ENCODE measurements at regions not wholly inside any gene's neighbourhood (a gene's known extent, or its start where the extent isn't known, plus 50 kb on each side); places are given as distances from the start of the nearest gene placed in this dataset.
"Not testable (repeated sequence)": the region's sequence is repeated elsewhere in the genome, so short reads cannot be mapped to it uniquely, and the experiment has no call there.

GRCh38 chr9:109641372-109641659 is 138.7 kb upstream of the PALM2AKAP2 start:
- DNase-seq (ENCODE audit: low spot score) = no peak
- intact Hi-C loops (cut with DNase I) = no loop called here
- ATAC-seq = no peak

GRCh38 chr9:109652112-109652511 is 127.9 kb upstream of the PALM2AKAP2 start:
- intact Hi-C loops (cut with DNase I) = no loop called here
- DNase-seq (ENCODE audit: low spot score) (no peak), ATAC-seq (no peak)

- DNase-seq (ENCODE audit: low spot score) (no peak), ATAC-seq (no peak)
- intact Hi-C loops (cut with DNase I) = no loop called here
Measured at GRCh38 chr9:109652971-109653370, 127.0 kb upstream of the PALM2AKAP2 start.

- DNase-seq (ENCODE audit: low spot score) (no peak), ATAC-seq (no peak)
- intact Hi-C loops (cut with DNase I) = no loop called here
Measured at GRCh38 chr9:109653470-109653869, 126.5 kb upstream of the PALM2AKAP2 start.

GRCh38 chr9:109663978-109664377 is 116.0 kb upstream of the PALM2AKAP2 start:
- DNase-seq (ENCODE audit: low spot score); intact Hi-C loops (cut with DNase I); ATAC-seq: not testable (repeated sequence)

- DNase-seq (ENCODE audit: low spot score); ATAC-seq; intact Hi-C loops (cut with DNase I): not testable (repeated sequence)
Measured at GRCh38 chr9:109665736-109666135, 114.3 kb upstream of the PALM2AKAP2 start.

GRCh38 chr9:109681301-109681700 is 98.7 kb upstream of the PALM2AKAP2 start:
- intact Hi-C loops (cut with DNase I) = no loop called here

GRCh38 chr9:109682227-109682626 is 97.8 kb upstream of the PALM2AKAP2 start:
- DNase-seq (ENCODE audit: low spot score) = no peak
- no peak for ATAC-seq
- intact Hi-C loops (cut with DNase I) = no loop called here

More at GRCh38 chr9:109681301-109681700, 98.7 kb upstream of the PALM2AKAP2 start:
- DNase-seq (ENCODE audit: low spot score) = no peak
- ATAC-seq = no peak

- intact Hi-C loops (cut with DNase I) = no loop called here
- DNase-seq (ENCODE audit: low spot score) (no peak), ATAC-seq (no peak)
Measured at GRCh38 chr9:109683521-109683920, 96.5 kb upstream of the PALM2AKAP2 start.

GRCh38 chr9:109689701-109690100 is 90.3 kb upstream of the PALM2AKAP2 start:
- no peak for DNase-seq (ENCODE audit: low spot score)
- intact Hi-C loops (cut with DNase I) = no loop called here
- ATAC-seq = no peak

GRCh38 chr9:109699019-109699418 is 81.0 kb upstream of the PALM2AKAP2 start:
- DNase-seq (ENCODE audit: low spot score) = no peak
- no peak for ATAC-seq
- intact Hi-C loops (cut with DNase I) = no loop called here

- intact Hi-C loops (cut with DNase I) = no loop called here
- DNase-seq (ENCODE audit: low spot score) (no peak), ATAC-seq (no peak)
Measured at GRCh38 chr9:109704546-109704945, 75.5 kb upstream of the PALM2AKAP2 start.

GRCh38 chr9:109705515-109705914 is 74.5 kb upstream of the PALM2AKAP2 start:
- intact Hi-C loops (cut with DNase I) = no loop called here
- ATAC-seq (no peak), DNase-seq (ENCODE audit: low spot score) (no peak)

- DNase-seq (ENCODE audit: low spot score) (no peak), ATAC-seq (no peak)
- intact Hi-C loops (cut with DNase I) = no loop called here
Measured at GRCh38 chr9:109707355-109707754, 72.6 kb upstream of the PALM2AKAP2 start.

GRCh38 chr9:109708451-109708945 is 71.5 kb upstream of the PALM2AKAP2 start:
- intact Hi-C loops (cut with DNase I) = no loop called here
- ATAC-seq = no peak
- DNase-seq (ENCODE audit: low spot score) = no peak

- ATAC-seq (no peak), DNase-seq (ENCODE audit: low spot score) (no peak)
- intact Hi-C loops (cut with DNase I) = no loop called here
Measured at GRCh38 chr9:109709866-109710265, 70.1 kb upstream of the PALM2AKAP2 start.

- intact Hi-C loops (cut with DNase I) = no loop called here
Measured at GRCh38 chr9:109710830-109711229, 69.2 kb upstream of the PALM2AKAP2 start.

GRCh38 chr9:109715344-109715743 is 64.7 kb upstream of the PALM2AKAP2 start:
- intact Hi-C loops (cut with DNase I) = no loop called here
- no peak for ATAC-seq
- DNase-seq (ENCODE audit: low spot score) = no peak

More at GRCh38 chr9:109710830-109711229, 69.2 kb upstream of the PALM2AKAP2 start:
- DNase-seq (ENCODE audit: low spot score) (no peak), ATAC-seq (no peak)

GRCh38 chr9:109716631-109717030 is 63.4 kb upstream of the PALM2AKAP2 start:
- ATAC-seq (no peak), DNase-seq (ENCODE audit: low spot score) (no peak)
- intact Hi-C loops (cut with DNase I) = no loop called here

- intact Hi-C loops (cut with DNase I) = no loop called here
- DNase-seq (ENCODE audit: low spot score) = no peak
- no peak for ATAC-seq
Measured at GRCh38 chr9:109717342-109717741, 62.7 kb upstream of the PALM2AKAP2 start.

- no peak for DNase-seq (ENCODE audit: low spot score)
- no peak for ATAC-seq
- intact Hi-C loops (cut with DNase I) = no loop called here
Measured at GRCh38 chr9:109718861-109719260, 61.1 kb upstream of the PALM2AKAP2 start.

- DNase-seq (ENCODE audit: low spot score) (no peak), ATAC-seq (no peak)
- intact Hi-C loops (cut with DNase I) = no loop called here
Measured at GRCh38 chr9:109721001-109721400, 59.0 kb upstream of the PALM2AKAP2 start.

All from sciatic nerve (tissue), 2 donors.